ENCODE measurements at regions not wholly inside any gene's neighbourhood (a gene's known extent, or its start where the extent isn't known, plus 50 kb on each side); places are given as distances from the start of the nearest gene placed in this dataset.

DNA sequence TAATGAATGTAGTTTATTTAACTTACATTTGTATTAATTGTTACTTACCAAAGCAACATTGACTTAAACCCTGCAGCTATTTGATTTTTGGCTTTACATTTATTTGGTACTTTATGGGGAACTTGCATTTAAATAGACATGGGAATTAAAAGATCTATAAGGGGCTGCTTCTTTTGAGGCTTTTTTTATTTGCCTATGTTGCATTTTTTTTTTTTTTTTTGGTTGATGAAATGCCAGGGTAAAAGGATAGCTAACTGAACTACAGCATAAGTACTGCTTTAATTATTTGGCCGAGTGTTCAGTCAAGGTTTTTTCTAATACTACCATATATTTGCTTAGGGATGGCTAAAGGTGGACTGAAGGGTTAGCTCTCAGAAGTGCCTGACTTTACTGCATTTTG, 62.5 kb upstream of the CDH4 start:
- DNase-seq = no peak

- DNase-seq = no peak
Observed at GRCh38 chr20:61191096-61191495, 61.0 kb upstream of the CDH4 start.

- DNase-seq = no peak
Observed at GRCh38 chr20:61192337-61192950, 59.6 kb upstream of the CDH4 start.

DNA sequence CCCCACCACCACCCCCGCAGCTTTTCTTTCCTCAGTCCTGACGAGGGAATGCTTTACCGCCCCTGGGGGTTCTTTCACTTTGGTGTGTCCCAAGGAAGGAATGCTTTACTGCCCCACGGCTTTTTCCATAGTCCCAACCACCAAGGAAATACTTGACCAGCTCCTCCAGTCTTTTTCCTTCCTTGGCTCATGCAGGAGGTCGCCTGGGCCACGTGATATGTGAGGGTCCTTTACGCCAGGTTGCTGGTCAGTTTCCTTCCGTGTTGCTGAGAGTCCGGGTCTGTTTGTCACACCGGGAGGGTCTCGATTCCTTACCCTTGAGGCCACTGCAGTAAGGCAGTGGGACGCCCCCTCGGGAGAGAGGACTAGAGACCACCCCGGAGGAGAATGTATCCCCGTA, 58.9 kb upstream of the CDH4 start:
- DNase-seq = no peak
